GM12878 (cell line): ENCODE measurements at regions not wholly inside any gene's neighbourhood (a gene's known extent, or its start where the extent isn't known, plus 50 kb on each side); places are given as distances from the start of the nearest gene placed in this dataset.

Experiments
- ATAC-seq: fragments of 200-7000 bp; cut with Tn5 transposase; 3 replicates; pipeline ENCODE4 v1.9.1; 2020; ENCODE audit warnings: mild to moderate bottlenecking, moderate library complexity
- BruUV-seq: library from RNA; stranded (reverse); fragments of 400-500 nt; replicated peaks from 2 replicates; lab custom pipeline; 2021; lab: Mats Ljungman, UMichigan
- CTCF ChIA-PET: fragments of 300-600 bp; sonication (Branson Sonifier 250); formaldehyde crosslinking; extraction: SDS; loops from one replicate; lab custom pipeline; 2021; ENCODE audit warnings: inconsistent platforms; lab: Yijun Ruan, JAX
- POLR2A ChIA-PET: fragments of 350-600 bp; formaldehyde crosslinking; extraction: SDS; loops from one replicate; lab custom pipeline; 2021; ENCODE audit warnings: inconsistent platforms; lab: Charles Lee
- RAD21 ChIA-PET: fragments of 300-600 bp; sonication (Branson Sonifier 250); formaldehyde crosslinking; loops from one replicate; lab custom pipeline; 2023; ENCODE audit warnings: antibody characterized with exemption; ENCODE audit not compliant: unreplicated experiment; lab: Charles Lee
- SMC1A ChIA-PET: fragments of 300-600 bp; sonication (Branson Sonifier 250); formaldehyde crosslinking; loops from one replicate; lab custom pipeline; 2023; ENCODE audit not compliant: unreplicated experiment, uncharacterized antibody; lab: Charles Lee
- DNase-seq: peaks from one replicate; pipeline ENCODE4 v3.0.0-alpha.2; 2011; ENCODE audit warnings: low read depth, low spot score
- FAIRE-seq: peaks from 3 replicates; lab custom pipeline; 2011; peaks lifted over from hg19 to GRCh38; lab: Jason Lieb, UNC
- H2AFZ ChIP-seq: 2 replicates; pipeline ENCODE4 v1.6.0; 2011; ENCODE audit warnings: low read depth, low read length, control low read depth; ENCODE audit not compliant: control insufficient read depth
- H3K27ac ChIP-seq: 2 replicates; pipeline ENCODE4 v1.5.1; 2011; ENCODE audit warnings: control low read depth; ENCODE audit not compliant: control insufficient read depth, insufficient read depth
- H3K27me3 ChIP-seq, 2 experiments: replicated peaks in 1 of 2; 2 replicates each; pipeline versions ENCODE4 v1.6.0 to v1.6.1; 2011; ENCODE audit warnings: low read length in 1 of 2; ENCODE audit not compliant: control insufficient read depth in 2 of 2, insufficient read depth in 2 of 2
- H3K36me3 ChIP-seq, 2 experiments: 2 replicates each; pipeline ENCODE4 v1.5.1; 2011; ENCODE audit warnings: low read length in 1 of 2; ENCODE audit not compliant: control insufficient read depth in 2 of 2, insufficient read depth in 2 of 2
- H3K4me1 ChIP-seq: 2 replicates; pipeline ENCODE4 v1.6.1; 2011; ENCODE audit warnings: mild to moderate bottlenecking, low read length, moderate library complexity, mixed read lengths; ENCODE audit not compliant: control insufficient read depth, insufficient read depth
- H3K4me2 ChIP-seq: 2 replicates; pipeline ENCODE4 v1.6.0; 2011; ENCODE audit warnings: control low read depth; ENCODE audit not compliant: control insufficient read depth, insufficient read depth
- H3K4me3 ChIP-seq: fragments of 200-600 bp; sonication (generic); 2 replicates; pipeline ENCODE4 v1.5.1; 2016
- H3K79me2 ChIP-seq: 2 replicates; pipeline ENCODE4 v1.6.0; 2011; ENCODE audit warnings: low read length; ENCODE audit not compliant: control insufficient read depth, insufficient read depth
- H3K9ac ChIP-seq: 2 replicates; pipeline ENCODE4 v1.8.0; 2011; ENCODE audit warnings: low read length, control low read depth, mixed read lengths; ENCODE audit not compliant: control insufficient read depth, insufficient read depth
- H3K9me3 ChIP-seq: replicated peaks from 3 replicates; pipeline ENCODE4 v1.5.1; 2011; ENCODE audit warnings: mild to moderate bottlenecking, low read length; ENCODE audit not compliant: control insufficient read depth, insufficient read depth
- H4K20me1 ChIP-seq: 2 replicates; pipeline ENCODE4 v1.6.0; 2011; ENCODE audit not compliant: control insufficient read depth, insufficient read depth
- EP300 ChIP-seq, 2 experiments: fragments of 150-350 bp in 1 of 2; IDR thresholded peaks; 2 replicates each; pipeline ENCODE4 v1.6.1; 2011 to 2012; ENCODE audit warnings: low read depth in 2 of 2, low read length in 2 of 2, borderline replicate concordance in 1 of 2, improper control_type of control experiment in 1 of 2, inconsistent platforms in 1 of 2; ENCODE audit not compliant: control insufficient read depth in 1 of 2
- IKZF1 ChIP-seq: fragments of 450-650 bp; conservative IDR thresholded peaks from 2 replicates; pipeline ENCODE4 v1.6.1; 2017; ENCODE audit warnings: antibody characterized with exemption, mild to moderate bottlenecking
- IRF3 ChIP-seq: fragments of 450-650 bp; IDR thresholded peaks from 2 replicates; pipeline ENCODE4 v1.6.1; 2014; ENCODE audit warnings: mild to moderate bottlenecking
- MEF2A ChIP-seq: IDR thresholded peaks from 2 replicates; pipeline ENCODE4 v1.6.1; 2011; ENCODE audit warnings: low read depth, mild to moderate bottlenecking, low read length, moderate library complexity; ENCODE audit not compliant: insufficient read depth
- NFIC ChIP-seq: IDR thresholded peaks from 2 replicates; pipeline ENCODE4 v1.6.1; 2012; ENCODE audit warnings: low read depth, mild to moderate bottlenecking, inconsistent platforms, low read length, moderate library complexity
- NR2C1 ChIP-seq: fragments of 450-650 bp; IDR thresholded peaks from 2 replicates; pipeline ENCODE4 v1.6.1; 2017; ENCODE audit warnings: antibody characterized with exemption, mild to moderate bottlenecking, moderate library complexity
- NR2C2 ChIP-seq: IDR thresholded peaks from 2 replicates; pipeline ENCODE4 v1.6.1; 2011; ENCODE audit warnings: borderline replicate concordance, low read depth; ENCODE audit not compliant: control insufficient read depth, insufficient read length
- NR2F1 ChIP-seq: fragments of 450-650 bp; conservative IDR thresholded peaks from 2 replicates; pipeline ENCODE4 v1.6.1; 2017; ENCODE audit warnings: mild to moderate bottlenecking
- POU2F2 ChIP-seq: IDR thresholded peaks from 3 replicates; pipeline ENCODE4 v1.6.1; 2011; ENCODE audit warnings: low read depth, mild to moderate bottlenecking, low read length, borderline replicate concordance
- RAD51 ChIP-seq: fragments of 450-650 bp; IDR thresholded peaks from 2 replicates; pipeline ENCODE4 v1.6.1; 2016; ENCODE audit warnings: moderate library complexity, mild to moderate bottlenecking, inconsistent platforms
- RELA ChIP-seq: fragments of 450-650 bp; IDR thresholded peaks from 2 replicates; pipeline ENCODE4 v1.8.0; 2014; ENCODE audit warnings: borderline replicate concordance; ENCODE audit not compliant: partially characterized antibody
- RELB ChIP-seq: fragments of 450-650 bp; IDR thresholded peaks from 2 replicates; pipeline ENCODE4 v1.6.1; 2017; ENCODE audit warnings: low read depth, mild to moderate bottlenecking, moderate library complexity
- RUNX3 ChIP-seq: IDR thresholded peaks from 2 replicates; pipeline ENCODE4 v1.6.1; 2012; ENCODE audit warnings: low read length, inconsistent platforms
- ZNF687 ChIP-seq: fragments of 450-650 bp; IDR thresholded peaks from 2 replicates; pipeline ENCODE4 v1.6.1; 2017; ENCODE audit warnings: mild to moderate bottlenecking, moderate library complexity
- WGBS: methylation state at CpG from one replicate; pipeline ENCODE4 v1.1.6; 2016; ENCODE audit warnings: low lambda C conversion rate; ENCODE audit not compliant: insufficient replicate concordance, insufficient coverage; ENCODE audit errors: missing lambda C conversion rate; 5-methylcytosine and 5-hydroxymethylcytosine counted together
- in situ Hi-C: fragments of 300-500 bp; cut with MboI; formaldehyde crosslinking; loops from 9 replicates; pipeline ENCODE4 v1.14.3; 2018; ENCODE audit warnings: mixed read lengths
- intact Hi-C: fragments of 100-400 bp; cut with micrococcal nuclease; formaldehyde crosslinking; loops from one replicate; pipeline ENCODE4 v1.14.2; 2022; ENCODE audit not compliant: unreplicated experiment

- peak; percentile 68 for DNase-seq
Observed at GRCh38 chr3:137471130-137471529, 293.0 kb upstream of the SOX14 start.

More at GRCh38 chr3:137471130-137471529, 293.0 kb upstream of the SOX14 start:
- H2AFZ ChIP-seq = peak overlapping the region; percentile 83
- ChIA-PET CTCF (no interaction called here), RAD21 (interaction anchor here (0.9 to 1.4 kb wide), 4 partner anchors 23 to 517 kb away, joined by 3 to 5 read pairs (median 4); no protein-coding TSS in a partner anchor), POLR2A (interaction anchor here (1.9 kb wide), 1 partner anchor 144 kb away, joined by 5 read pairs; no protein-coding TSS in a partner anchor), SMC1A (interaction anchor here (0.8 to 1.5 kb wide), 4 partner anchors 43 to 145 kb away, joined by 3 to 5 read pairs (median 4); no protein-coding TSS in a partner anchor)
- BruUV-seq = no TSS peak
- H3K79me2 ChIP-seq = no peaks in the 10 kb centered on the region
- in situ Hi-C loops (no loop called here), intact Hi-C loops (no loop called here)
- H3K36me3 ChIP-seq = no peaks in the 10 kb centered on the region
- 0 out of 4 replicates have a peak, but pooled peaks of 1 of the 2 experiments have one; percentile 10 for TF ChIP-seq EP300 (IDR thresholded peaks at IDR 0.05; ENCODE audit: borderline replicate concordance in 1 of 2, control insufficient read depth in 1 of 2, low read depth in 2 of 2, low read length in 2 of 2)
- TF ChIP-seq MEF2A = 0 out of 2 replicates have a peak, but pooled peaks have one; percentile 34
- peak; percentile 56; the same call in 1 of the 2 replicates for TF ChIP-seq RUNX3
- 0 out of 2 replicates have a peak, but pooled peaks have one; percentile 23 for TF ChIP-seq RAD51
- TF ChIP-seq IKZF1 = 0 out of 2 replicates have a peak, but pooled peaks have one; percentile 22
- no peak for TF ChIP-seq NR2C2
- TF ChIP-seq NR2C1 = no peak
- TF ChIP-seq NR2F1 = no peak
- peak; percentile 66; the same call in 1 of the 2 replicates for TF ChIP-seq ZNF687
- peak; percentile 41; the same call in 1 of the 3 replicates for TF ChIP-seq POU2F2
- TF ChIP-seq NFIC = peak; percentile 57; the same call in 1 of the 2 replicates
- peak; percentile 62 for TF ChIP-seq RELA
- peak; percentile 75; the same call in 1 of the 2 replicates for TF ChIP-seq RELB
- no peak for TF ChIP-seq IRF3
- ATAC-seq (peak; percentile 87), FAIRE-seq (no peak)
- H3K4me3 ChIP-seq = no peak overlapping the region
- peaks cover 18% of the 10 kb centered on the region for H3K4me1 ChIP-seq
- H3K9ac ChIP-seq = no peak overlapping the region
- no peaks in the 10 kb centered on the region for H3K27me3 ChIP-seq
- peak overlapping the region; percentile 38; the same call in 1 of the 2 replicates for H3K4me2 ChIP-seq
- peaks cover 8% of the 10 kb centered on the region; the same call in 2 of the 3 replicates for H3K9me3 ChIP-seq
- H3K27ac ChIP-seq = peak overlapping the region; percentile 81
- H4K20me1 ChIP-seq = no peaks in the 10 kb centered on the region
- WGBS = 32% methylated on average over 4 of the region's 4 CpGs
